ENCODE measurements at regions not wholly inside any gene's neighbourhood (a gene's known extent, or its start where the extent isn't known, plus 50 kb on each side); places are given as distances from the start of the nearest gene placed in this dataset.

- TF ChIP-seq POLR2AphosphoS5 (IDR thresholded peaks at IDR 0.05; ENCODE audit: low read depth, low read length) (no peak), FOXJ3 (CRISPR knock-in tag; IDR thresholded peaks at IDR 0.05) (no peak), USF1 (IDR thresholded peaks at IDR 0.05; ENCODE audit: borderline replicate concordance, low read depth) (no peak), RXRA (IDR thresholded peaks at IDR 0.05; ENCODE audit: borderline replicate concordance, low read depth) (no peak), FOXM1 (IDR thresholded peaks at IDR 0.05; ENCODE audit: low read depth) (no peak), NFIC (IDR thresholded peaks at IDR 0.05; ENCODE audit: borderline replicate concordance) (no peak)
Measured at GRCh38 chr2:215602997-215603396, 167.1 kb upstream of the FN1 start (continued).

GRCh38 chr2:215601990-215602721, 166.3 kb upstream of the FN1 start:
- H3K27ac ChIP-seq (ENCODE audit: low read depth in 2 of 2, low read length in 1 of 2): peak overlapping the region in 1 of 2 experiments; percentile 84; a peak in 2 of 4 replicates
- ChIA-PET POLR2A (no interaction called here), CTCF (no interaction called here)
- peak overlapping the region; percentile 29 for H3K4me2 ChIP-seq
- H3K9me2 ChIP-seq: no peaks in the 10 kb centered on the region
- H3K4me3 ChIP-seq (ENCODE audit: low read depth in 2 of 2, low read length in 1 of 2): no peak overlapping the region
- peak; percentile 58 for TF ChIP-seq JUND (IDR thresholded peaks at IDR 0.05)
- TF ChIP-seq TCF12 (IDR thresholded peaks at IDR 0.05): peak; percentile 79
- 0 out of 2 replicates have a peak, but pooled peaks have one; percentile 19 for TF ChIP-seq MEF2A (IDR thresholded peaks at IDR 0.05; ENCODE audit: borderline replicate concordance, low read depth)
- peak; percentile 64 for TF ChIP-seq FOSL2 (IDR thresholded peaks at IDR 0.05; ENCODE audit: borderline replicate concordance, low read depth)
- peak; percentile 81 for TF ChIP-seq NFIC (IDR thresholded peaks at IDR 0.05; ENCODE audit: borderline replicate concordance)
- TF ChIP-seq EP300 (IDR thresholded peaks at IDR 0.05; ENCODE audit: borderline replicate concordance in 1 of 2, low read depth in 1 of 2, low read length in 1 of 2): peak in 1 of 2 experiments; percentile 80; a peak in 1 of 4 replicates
- no peak for TF ChIP-seq FOXM1 (IDR thresholded peaks at IDR 0.05; ENCODE audit: low read depth)
- TF ChIP-seq CHD2 (IDR thresholded peaks at IDR 0.05; ENCODE audit: low read length, partially characterized antibody): no peak
- peak; percentile 52 for TF ChIP-seq PBX3 (IDR thresholded peaks at IDR 0.05)
- 0 out of 2 replicates have a peak, but pooled peaks have one; percentile 39 for TF ChIP-seq TEAD4 (IDR thresholded peaks at IDR 0.05; ENCODE audit: borderline replicate concordance, insufficient read depth)
- 25% methylated on average over 2 of the region's 2 CpGs for WGBS (ENCODE audit: low lambda C conversion rate)
- DNase-seq: no peak
- no peaks in the 10 kb centered on the region for H3K79me2 ChIP-seq (ENCODE audit: insufficient read depth)
- H4K20me1 ChIP-seq (ENCODE audit: insufficient read depth): no peaks in the 10 kb centered on the region
- no peaks in the 10 kb centered on the region for H3K36me3 ChIP-seq (replicated peaks in 1 of 2; ENCODE audit: control insufficient read depth in 1 of 2, insufficient read depth in 2 of 2, low read length in 1 of 2)
- H3K9me3 ChIP-seq: no peaks in the 10 kb centered on the region
- H3K9ac ChIP-seq: peak overlapping the region; percentile 12; the same call in 1 of the 2 replicates
- H3K4me1 ChIP-seq (ENCODE audit: control insufficient read depth in 1 of 2, insufficient read depth in 2 of 2, low read depth in 1 of 2, low read length in 1 of 2): peaks cover 0 to 29% of the 10 kb centered on the region in 2 experiments; a peak in 2 of 4 replicates
- no peaks in the 10 kb centered on the region for H3K27me3 ChIP-seq (ENCODE audit: insufficient read depth)
- 0 out of 2 replicates have a peak overlapping the region, but pooled peaks have one; percentile 1 for H2AFZ ChIP-seq (ENCODE audit: low read depth)
- H3F3A ChIP-seq (replicated peaks; ENCODE audit: insufficient read depth): peaks cover 27% of the 10 kb centered on the region

GRCh38 chr2:215601526-215601925, 165.7 kb upstream of the FN1 start:
- 90% methylated on average over 3 of the region's 3 CpGs for WGBS (ENCODE audit: low lambda C conversion rate)
- Histone ChIP-seq H3K4me3 (ENCODE audit: low read depth in 2 of 2, low read length in 1 of 2) (no peak overlapping the region), H3K27me3 (ENCODE audit: insufficient read depth) (no peaks in the 10 kb centered on the region), H3K9ac (no peak overlapping the region), H3K36me3 (replicated peaks in 1 of 2; ENCODE audit: control insufficient read depth in 1 of 2, insufficient read depth in 2 of 2, low read length in 1 of 2) (no peaks in the 10 kb centered on the region), H2AFZ (ENCODE audit: low read depth) (no peak overlapping the region), H4K20me1 (ENCODE audit: insufficient read depth) (no peaks in the 10 kb centered on the region), H3K9me3 (no peaks in the 10 kb centered on the region), H3K27ac (ENCODE audit: low read depth in 2 of 2, low read length in 1 of 2) (peak overlapping the region in 1 of 2 experiments; percentile 84; a peak in 2 of 4 replicates), H3K4me1 (ENCODE audit: control insufficient read depth in 1 of 2, insufficient read depth in 2 of 2, low read depth in 1 of 2, low read length in 1 of 2) (peaks cover 0 to 29% of the 10 kb centered on the region in 2 experiments; a peak in 2 of 4 replicates), H3K79me2 (ENCODE audit: insufficient read depth) (no peaks in the 10 kb centered on the region), H3K4me2 (no peak overlapping the region), H3K9me2 (no peaks in the 10 kb centered on the region), H3F3A (replicated peaks; ENCODE audit: insufficient read depth) (peaks cover 27% of the 10 kb centered on the region)
- ChIA-PET POLR2A (no interaction called here), CTCF (no interaction called here)
- no peak for TF ChIP-seq NRF1 (IDR thresholded peaks at IDR 0.05; ENCODE audit: low read depth, low read length)
- DNase-seq: no peak

Measured in SK-N-SH (cell line).